LNCAP (cell line): ENCODE measurements at regions not wholly inside any gene's neighbourhood (a gene's known extent, or its start where the extent isn't known, plus 50 kb on each side); places are given as distances from the start of the nearest gene placed in this dataset.

Experiments
- CTCF ChIP-seq: fragments of 450-650 bp; IDR thresholded peaks from 2 replicates; pipeline ENCODE4 v1.5.1; 2017; ENCODE audit warnings: mild to moderate bottlenecking

GRCh38 chr3:144557515-144557914, 585.9 kb downstream of the DIPK2A start:
- TF ChIP-seq CTCF: no peak

- no peak for TF ChIP-seq CTCF
Observed at GRCh38 chr3:144564011-144564410, 592.4 kb downstream of the DIPK2A start.

DNA sequence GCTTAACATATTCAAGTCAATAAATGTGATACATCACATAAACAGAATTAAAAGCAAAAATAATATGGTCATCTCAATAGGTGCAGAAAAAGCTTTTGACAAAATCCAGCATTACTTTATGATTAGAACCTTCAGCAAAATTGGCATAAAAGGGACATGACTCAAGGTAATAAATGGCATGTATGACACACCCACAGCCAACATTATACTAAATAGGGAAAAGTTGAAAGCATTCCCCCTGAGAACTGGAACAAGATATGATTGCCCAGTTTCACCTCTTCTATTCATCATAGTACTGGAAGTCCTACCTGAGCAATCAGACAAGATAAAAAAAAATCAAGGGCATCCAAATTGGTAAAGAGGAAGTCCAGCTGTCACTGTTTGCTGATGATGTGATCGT, 594.7 kb downstream of the DIPK2A start:
- TF ChIP-seq CTCF: no peak

DNA sequence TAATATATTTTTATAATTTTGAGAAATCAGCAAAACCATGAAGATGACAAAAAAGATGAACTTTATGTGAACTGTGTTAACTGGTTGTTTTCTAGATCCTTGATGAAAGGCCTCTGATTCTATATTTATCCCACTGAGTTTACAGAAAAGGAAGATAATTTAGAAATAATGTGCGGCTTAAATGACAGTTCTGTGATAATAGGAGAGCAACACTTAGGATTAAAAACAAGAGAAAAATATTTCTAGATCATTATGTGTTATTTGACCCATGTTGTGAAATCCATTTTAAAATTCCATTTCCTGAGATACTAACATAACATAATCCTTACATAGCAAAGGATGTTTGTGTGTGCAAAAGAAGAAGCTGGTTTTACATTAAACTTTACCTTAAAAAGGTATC, 598.0 kb downstream of the DIPK2A start:
- TF ChIP-seq CTCF: no peak

- no peak for TF ChIP-seq CTCF
Observed at GRCh38 chr3:144583871-144584270, 612.2 kb downstream of the DIPK2A start.

DNA sequence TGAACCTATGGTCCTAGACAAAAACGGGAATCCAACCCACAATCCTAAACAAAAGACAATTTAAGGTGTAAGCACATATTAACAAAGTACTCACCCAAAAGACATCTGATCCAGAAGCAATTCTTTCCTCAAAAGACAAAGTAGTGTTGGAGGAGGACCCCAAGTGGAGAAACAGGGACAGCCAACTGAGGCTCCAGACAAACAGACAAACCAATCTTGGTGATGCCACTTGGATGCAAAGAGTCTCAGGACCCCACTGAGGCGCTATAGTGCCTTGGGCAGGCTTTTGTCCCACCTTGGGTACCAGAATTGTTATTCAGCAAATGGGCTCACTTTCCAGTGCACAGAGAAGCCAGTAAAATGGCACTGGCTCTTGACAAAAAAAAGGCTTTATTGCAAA, 613.8 kb downstream of the DIPK2A start:
- no peak for TF ChIP-seq CTCF

GRCh38 chr3:144585953-144586352, 614.3 kb downstream of the DIPK2A start:
- TF ChIP-seq CTCF: no peak

DNA sequence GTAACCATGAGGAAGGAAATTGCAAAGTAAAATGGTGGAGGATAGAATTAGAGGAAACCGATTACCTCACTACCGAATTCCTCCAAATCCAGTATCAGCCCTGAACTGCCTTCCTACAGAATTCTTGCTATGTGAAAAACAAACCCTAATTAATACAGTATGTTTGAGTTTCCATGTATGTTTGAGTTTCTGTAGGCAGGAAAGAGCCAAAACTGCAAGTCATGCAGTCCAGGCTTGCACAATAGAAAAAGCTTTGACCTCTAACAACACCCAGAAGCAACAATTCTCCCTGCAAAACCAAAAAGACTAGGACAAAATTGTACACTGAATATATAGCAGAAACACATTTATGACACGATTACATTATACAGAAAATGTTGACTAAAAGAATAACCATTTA, 614.8 kb downstream of the DIPK2A start:
- no peak for TF ChIP-seq CTCF
